ENCODE measurements at regions not wholly inside any gene's neighbourhood (a gene's known extent, or its start where the extent isn't known, plus 50 kb on each side); places are given as distances from the start of the nearest gene placed in this dataset.

- no peak overlapping the region for H3K56ac ChIP-seq (ENCODE audit: low read length)
- DNase-seq, result no peak
- H4K8ac ChIP-seq (ENCODE audit: low read depth, low read length), result no peak overlapping the region
- no peak overlapping the region for H3K23ac ChIP-seq (ENCODE audit: low read length)
- no peak overlapping the region for H3K9ac ChIP-seq (ENCODE audit: low read length)
- H3K18ac ChIP-seq (ENCODE audit: low read length), result peak overlapping the region; percentile 1
- H3K79me2 ChIP-seq (ENCODE audit: control insufficient read depth, insufficient read depth, low read length), result no peaks in the 10 kb centered on the region
- WGBS (ENCODE audit: extremely low coverage, insufficient coverage, low lambda C conversion rate), result no CpG with 5 or more reads among the region's 3 CpGs
- H2AK5ac ChIP-seq (ENCODE audit: low read length), result no peak overlapping the region
- H3K27ac ChIP-seq (ENCODE audit: low read depth, low read length), result no peak overlapping the region
- no peak overlapping the region for H2BK120ac ChIP-seq (ENCODE audit: low read depth, low read length)
- H3K27me3 ChIP-seq (ENCODE audit: insufficient read depth, low read length, poor library complexity), result no peaks in the 10 kb centered on the region
- no peak overlapping the region for H3K4me2 ChIP-seq (ENCODE audit: low read length)
- H2BK5ac ChIP-seq (ENCODE audit: low read length), result no peak overlapping the region
- H3K4ac ChIP-seq (ENCODE audit: low read depth, low read length), result no peak overlapping the region
- no peak overlapping the region for H2BK15ac ChIP-seq (replicated peaks; ENCODE audit: low read depth)
- no peaks in the 10 kb centered on the region for H3K79me1 ChIP-seq (ENCODE audit: low read length)
- H3K4me1 ChIP-seq (ENCODE audit: control insufficient read depth, low read depth, low read length), result peaks cover 2% of the 10 kb centered on the region
- H3K4me3 ChIP-seq (ENCODE audit: low read length), result no peak overlapping the region
- no peak overlapping the region for H4K5ac ChIP-seq (ENCODE audit: low read length)
- H3K36me3 ChIP-seq (ENCODE audit: control insufficient read depth, insufficient read depth, low read length), result no peaks in the 10 kb centered on the region
These were observed 161.9 kb upstream of the PLEKHG7 start for GRCh38 chr12:92540782-92541423.

DNA sequence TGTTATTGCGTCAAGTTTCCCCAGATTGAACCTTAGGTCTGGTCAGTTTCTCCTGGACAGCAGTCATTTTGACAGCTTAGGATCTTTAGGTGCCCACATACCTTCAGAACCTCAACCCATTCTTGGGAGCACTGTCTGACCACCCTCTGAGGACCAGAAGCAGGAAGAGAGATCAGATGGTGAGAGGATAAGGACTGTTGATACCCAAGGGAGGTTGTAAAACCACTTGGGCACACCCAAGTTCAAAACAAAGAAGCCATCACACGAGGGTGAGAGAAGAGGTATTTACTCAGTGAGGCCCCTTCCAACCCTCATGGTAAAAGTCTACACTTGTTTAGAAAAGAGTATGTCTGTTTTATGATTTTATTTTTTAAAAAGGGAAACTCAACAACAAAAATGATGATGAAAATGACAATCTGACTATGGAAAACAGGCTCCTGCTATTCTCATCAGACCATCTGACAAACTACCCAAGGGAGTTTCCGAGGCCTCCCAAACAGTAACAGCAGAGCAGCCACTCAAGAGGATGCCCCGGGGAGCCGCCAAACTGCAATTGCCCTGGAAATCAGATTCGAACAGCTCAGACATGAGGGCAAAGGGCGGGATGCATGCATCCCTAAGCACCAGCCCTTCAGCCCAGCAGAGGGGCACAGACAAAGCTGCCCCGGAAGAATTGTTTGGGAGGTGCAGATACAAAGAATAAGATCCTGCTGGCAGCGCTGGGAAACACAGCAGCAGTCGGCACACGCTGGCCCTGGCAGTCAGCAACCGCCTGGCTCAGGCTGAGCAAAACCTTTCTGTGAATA is 162.6 kb upstream of the PLEKHG7 start:
- no peak overlapping the region for H3K27ac ChIP-seq (ENCODE audit: low read depth, low read length)

GRCh38 chr12:92539110-92539749 is 163.6 kb upstream of the PLEKHG7 start:
- no peak overlapping the region for H3K4me3 ChIP-seq (ENCODE audit: low read length)
- no peak overlapping the region for H2BK120ac ChIP-seq (ENCODE audit: low read depth, low read length)
- H3K4me2 ChIP-seq (ENCODE audit: low read length), result no peak overlapping the region
- H3K23ac ChIP-seq (ENCODE audit: low read length), result no peak overlapping the region
- peaks cover 2% of the 10 kb centered on the region for H3K4me1 ChIP-seq (ENCODE audit: control insufficient read depth, low read depth, low read length)
- no peak for DNase-seq
- no peak overlapping the region for H3K56ac ChIP-seq (ENCODE audit: low read length)
- H4K5ac ChIP-seq (ENCODE audit: low read length), result no peak overlapping the region
- no peak overlapping the region for H3K27ac ChIP-seq (ENCODE audit: low read depth, low read length)
- no peaks in the 10 kb centered on the region for H3K79me2 ChIP-seq (ENCODE audit: control insufficient read depth, insufficient read depth, low read length)
- no peaks in the 10 kb centered on the region for H3K36me3 ChIP-seq (ENCODE audit: control insufficient read depth, insufficient read depth, low read length)
- H2BK5ac ChIP-seq (ENCODE audit: low read length), result no peak overlapping the region
- no peaks in the 10 kb centered on the region for H3K79me1 ChIP-seq (ENCODE audit: low read length)
- no peak overlapping the region for H3K9ac ChIP-seq (ENCODE audit: low read length)
- no peak overlapping the region for H3K18ac ChIP-seq (ENCODE audit: low read length)
- no peak overlapping the region for H4K8ac ChIP-seq (ENCODE audit: low read depth, low read length)
- no peaks in the 10 kb centered on the region for H3K27me3 ChIP-seq (ENCODE audit: insufficient read depth, low read length, poor library complexity)
- no CpG with 5 or more reads among the region's 5 CpGs for WGBS (ENCODE audit: extremely low coverage, insufficient coverage, low lambda C conversion rate)
- no peak overlapping the region for H3K4ac ChIP-seq (ENCODE audit: low read depth, low read length)
- no peak overlapping the region for H2AK5ac ChIP-seq (ENCODE audit: low read length)
- H2BK15ac ChIP-seq (replicated peaks; ENCODE audit: low read depth), result no peak overlapping the region

More for the DNA sequence above, 162.6 kb upstream of the PLEKHG7 start:
- Histone ChIP-seq H3K27me3 (ENCODE audit: insufficient read depth, low read length, poor library complexity) (no peaks in the 10 kb centered on the region), H3K18ac (ENCODE audit: low read length) (peak overlapping the region; percentile 1), H2BK5ac (ENCODE audit: low read length) (no peak overlapping the region), H4K8ac (ENCODE audit: low read depth, low read length) (no peak overlapping the region), H3K23ac (ENCODE audit: low read length) (no peak overlapping the region), H3K4ac (ENCODE audit: low read depth, low read length) (no peak overlapping the region), H4K5ac (ENCODE audit: low read length) (no peak overlapping the region), H3K4me3 (ENCODE audit: low read length) (no peak overlapping the region), H2BK120ac (ENCODE audit: low read depth, low read length) (no peak overlapping the region), H3K9ac (ENCODE audit: low read length) (no peak overlapping the region), H3K4me1 (ENCODE audit: control insufficient read depth, low read depth, low read length) (peaks cover 2% of the 10 kb centered on the region), H3K4me2 (ENCODE audit: low read length) (no peak overlapping the region), H3K36me3 (ENCODE audit: control insufficient read depth, insufficient read depth, low read length) (no peaks in the 10 kb centered on the region), H3K79me2 (ENCODE audit: control insufficient read depth, insufficient read depth, low read length) (no peaks in the 10 kb centered on the region), H2AK5ac (ENCODE audit: low read length) (no peak overlapping the region), H3K56ac (ENCODE audit: low read length) (no peak overlapping the region), H3K79me1 (ENCODE audit: low read length) (no peaks in the 10 kb centered on the region), H2BK15ac (replicated peaks; ENCODE audit: low read depth) (no peak overlapping the region)
- peak; percentile 34 for DNase-seq
- no CpG with 5 or more reads among the region's 12 CpGs for WGBS (ENCODE audit: extremely low coverage, insufficient coverage, low lambda C conversion rate)

DNA sequence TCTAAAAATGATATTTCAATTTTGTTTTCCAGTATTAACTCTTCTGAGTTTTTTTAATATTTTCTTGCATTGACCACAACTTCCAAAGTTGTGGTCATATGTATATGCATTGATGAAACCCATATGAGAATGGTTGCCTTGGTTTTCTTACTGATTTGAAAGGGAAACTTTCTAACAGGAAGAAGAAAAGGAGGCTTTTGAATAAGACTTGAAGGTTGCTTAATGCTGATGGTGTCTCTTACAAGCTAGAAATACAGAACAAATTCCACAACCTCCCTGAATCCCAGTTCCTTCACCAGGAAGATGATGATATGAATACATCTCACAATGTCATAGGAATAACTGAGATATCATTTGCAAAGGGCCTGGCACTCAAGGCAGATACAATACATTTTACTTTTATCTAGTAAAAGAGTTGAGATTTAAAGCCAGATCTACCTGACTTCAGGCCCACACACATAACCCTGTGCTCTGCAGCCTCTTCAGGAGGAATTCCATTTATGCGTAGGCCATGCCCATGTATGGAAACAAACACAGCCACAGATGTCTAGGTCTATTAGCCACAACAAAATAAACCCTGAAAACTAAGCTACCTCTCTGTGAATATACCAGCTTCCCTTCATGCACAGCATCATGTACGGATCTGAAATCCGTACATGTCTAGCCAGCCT is 165.4 kb upstream of the PLEKHG7 start:
- Histone ChIP-seq H3K79me2 (ENCODE audit: control insufficient read depth, insufficient read depth, low read length) (no peaks in the 10 kb centered on the region), H3K18ac (ENCODE audit: low read length) (no peak overlapping the region), H2BK120ac (ENCODE audit: low read depth, low read length) (no peak overlapping the region), H3K79me1 (ENCODE audit: low read length) (no peaks in the 10 kb centered on the region), H3K36me3 (ENCODE audit: control insufficient read depth, insufficient read depth, low read length) (no peaks in the 10 kb centered on the region), H3K23ac (ENCODE audit: low read length) (no peak overlapping the region), H3K4ac (ENCODE audit: low read depth, low read length) (no peak overlapping the region), H3K56ac (ENCODE audit: low read length) (no peak overlapping the region), H3K9ac (ENCODE audit: low read length) (no peak overlapping the region), H2BK5ac (ENCODE audit: low read length) (no peak overlapping the region), H4K5ac (ENCODE audit: low read length) (no peak overlapping the region), H3K27me3 (ENCODE audit: insufficient read depth, low read length, poor library complexity) (no peaks in the 10 kb centered on the region), H4K8ac (ENCODE audit: low read depth, low read length) (no peak overlapping the region), H3K27ac (ENCODE audit: low read depth, low read length) (no peak overlapping the region), H2BK15ac (replicated peaks; ENCODE audit: low read depth) (no peak overlapping the region), H3K4me3 (ENCODE audit: low read length) (no peak overlapping the region), H3K4me2 (ENCODE audit: low read length) (no peak overlapping the region), H3K4me1 (ENCODE audit: control insufficient read depth, low read depth, low read length) (no peaks in the 10 kb centered on the region), H2AK5ac (ENCODE audit: low read length) (no peak overlapping the region)
- WGBS (ENCODE audit: extremely low coverage, insufficient coverage, low lambda C conversion rate), result no CpG with 5 or more reads among the region's 3 CpGs
- DNase-seq, result peak; percentile 42

GRCh38 chr12:92535961-92536360 is 166.8 kb upstream of the PLEKHG7 start:
- Histone ChIP-seq H3K4me1 (ENCODE audit: control insufficient read depth, low read depth, low read length) (no peaks in the 10 kb centered on the region), H3K4ac (ENCODE audit: low read depth, low read length) (no peak overlapping the region), H3K27me3 (ENCODE audit: insufficient read depth, low read length, poor library complexity) (no peaks in the 10 kb centered on the region), H3K23ac (ENCODE audit: low read length) (no peak overlapping the region), H2BK120ac (ENCODE audit: low read depth, low read length) (no peak overlapping the region), H2BK15ac (replicated peaks; ENCODE audit: low read depth) (no peak overlapping the region), H3K27ac (ENCODE audit: low read depth, low read length) (no peak overlapping the region), H4K8ac (ENCODE audit: low read depth, low read length) (no peak overlapping the region), H3K9ac (ENCODE audit: low read length) (no peak overlapping the region), H3K36me3 (ENCODE audit: control insufficient read depth, insufficient read depth, low read length) (no peaks in the 10 kb centered on the region), H4K5ac (ENCODE audit: low read length) (no peak overlapping the region), H2AK5ac (ENCODE audit: low read length) (no peak overlapping the region), H3K4me2 (ENCODE audit: low read length) (no peak overlapping the region), H3K18ac (ENCODE audit: low read length) (no peak overlapping the region), H3K56ac (ENCODE audit: low read length) (no peak overlapping the region), H3K4me3 (ENCODE audit: low read length) (no peak overlapping the region), H3K79me2 (ENCODE audit: control insufficient read depth, insufficient read depth, low read length) (no peaks in the 10 kb centered on the region), H2BK5ac (ENCODE audit: low read length) (no peak overlapping the region), H3K79me1 (ENCODE audit: low read length) (no peaks in the 10 kb centered on the region)
- WGBS (ENCODE audit: extremely low coverage, insufficient coverage, low lambda C conversion rate), result no CpG with 5 or more reads among the region's 3 CpGs
- DNase-seq, result no peak
